Colonic mucosa (tissue), 4 donors: ENCODE measurements at regions not wholly inside any gene's neighbourhood (a gene's known extent, or its start where the extent isn't known, plus 50 kb on each side); places are given as distances from the start of the nearest gene placed in this dataset.

ENCODE experiments used
- DNase-seq: peaks from one replicate; pipeline ENCODE4 v3.0.0-alpha.2; 2020
- H3K27ac ChIP-seq: fragments of 200-600 bp; one replicate; pipeline ENCODE4 v1.8.0; 2021
- H3K27me3 ChIP-seq: fragments of 200-600 bp; one replicate; pipeline ENCODE4 v1.8.0; 2021
- H3K36me3 ChIP-seq: fragments of 200-600 bp; one replicate; pipeline ENCODE4 v1.8.0; 2021
- H3K4me1 ChIP-seq: fragments of 200-600 bp; one replicate; pipeline ENCODE4 v1.8.0; 2021; ENCODE audit warnings: mild to moderate bottlenecking
- H3K4me3 ChIP-seq: fragments of 200-600 bp; one replicate; pipeline ENCODE4 v1.8.0; 2021
- H3K9ac ChIP-seq, 2 donors: one replicate each; pipeline ENCODE4 v1.7.0; 2013; ENCODE audit warnings: control low read depth in 2 of 2, low read depth in 2 of 2, low read length in 2 of 2
- H3K9me3 ChIP-seq: fragments of 200-600 bp; one replicate; pipeline ENCODE4 v1.8.0; 2021
- intact Hi-C: fragments of 100-400 bp; cut with DNase I; formaldehyde crosslinking; loops from one replicate; pipeline ENCODE4 v1.14.1; 2022
- TF ChIP-seq, protein P1 (sequence below): fragments of 200-600 bp; IDR thresholded peaks from one replicate; pipeline ENCODE4 v1.8.0; 2022; ENCODE audit warnings: antibody characterized with exemption, mild to moderate bottlenecking
- donor health status: healthy.
- donor health status: DM: no; HTN: no; CAD: no.
- donor health status: DM: no; HTN: no; CAD: no.

DNA sequence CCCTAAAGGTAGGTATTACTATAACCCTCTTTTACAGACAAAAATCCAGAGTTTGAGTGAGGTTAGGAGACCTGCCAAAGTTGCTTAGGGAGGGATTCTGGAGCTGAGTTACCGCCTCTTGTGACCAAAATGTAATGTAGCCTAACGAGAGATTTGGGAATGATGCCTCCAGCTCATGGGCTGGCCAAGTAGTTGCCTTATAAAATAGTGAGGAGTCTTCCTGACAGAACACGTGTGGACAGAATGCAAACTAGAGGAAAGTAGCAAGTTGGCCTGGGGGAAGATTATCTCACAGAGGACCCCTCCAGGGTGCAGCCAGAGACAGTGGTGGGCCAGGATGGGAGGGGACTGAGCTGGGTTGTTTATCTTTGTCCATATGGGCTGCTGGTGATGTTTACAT is 543.7 kb upstream of the CDH11 start:
- intact Hi-C loops = no loop called here
- no peak for DNase-seq

DNA sequence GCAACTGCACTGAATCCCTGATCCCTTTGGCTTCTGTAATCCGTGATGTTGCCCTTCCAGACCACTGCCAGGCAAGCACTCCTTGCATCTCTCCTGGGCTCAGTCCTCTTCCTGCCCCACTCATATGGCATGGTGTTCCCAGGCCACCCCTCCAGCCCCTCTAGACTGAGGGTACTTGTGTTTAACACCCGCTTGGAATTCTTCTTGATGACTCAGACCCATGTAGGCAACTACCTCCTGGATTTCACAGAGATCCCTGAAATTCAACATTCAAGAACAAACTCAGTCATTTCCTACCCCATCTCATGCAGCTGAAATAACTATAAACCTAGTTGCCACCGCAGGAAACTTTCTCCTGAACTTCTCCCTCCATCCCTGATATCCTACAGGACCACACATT is 541.9 kb upstream of the CDH11 start:
- H3K9me3 ChIP-seq = no peaks in the 10 kb centered on the region
- no peak overlapping the region for H3K4me3 ChIP-seq
- H3K27ac ChIP-seq = no peak overlapping the region
- H3K4me1 ChIP-seq = no peaks in the 10 kb centered on the region
- TF ChIP-seq, protein P1, sequence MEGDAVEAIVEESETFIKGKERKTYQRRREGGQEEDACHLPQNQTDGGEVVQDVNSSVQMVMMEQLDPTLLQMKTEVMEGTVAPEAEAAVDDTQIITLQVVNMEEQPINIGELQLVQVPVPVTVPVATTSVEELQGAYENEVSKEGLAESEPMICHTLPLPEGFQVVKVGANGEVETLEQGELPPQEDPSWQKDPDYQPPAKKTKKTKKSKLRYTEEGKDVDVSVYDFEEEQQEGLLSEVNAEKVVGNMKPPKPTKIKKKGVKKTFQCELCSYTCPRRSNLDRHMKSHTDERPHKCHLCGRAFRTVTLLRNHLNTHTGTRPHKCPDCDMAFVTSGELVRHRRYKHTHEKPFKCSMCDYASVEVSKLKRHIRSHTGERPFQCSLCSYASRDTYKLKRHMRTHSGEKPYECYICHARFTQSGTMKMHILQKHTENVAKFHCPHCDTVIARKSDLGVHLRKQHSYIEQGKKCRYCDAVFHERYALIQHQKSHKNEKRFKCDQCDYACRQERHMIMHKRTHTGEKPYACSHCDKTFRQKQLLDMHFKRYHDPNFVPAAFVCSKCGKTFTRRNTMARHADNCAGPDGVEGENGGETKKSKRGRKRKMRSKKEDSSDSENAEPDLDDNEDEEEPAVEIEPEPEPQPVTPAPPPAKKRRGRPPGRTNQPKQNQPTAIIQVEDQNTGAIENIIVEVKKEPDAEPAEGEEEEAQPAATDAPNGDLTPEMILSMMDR = no peak
- intact Hi-C loops = no loop called here
- DNase-seq = no peak
- H3K36me3 ChIP-seq = no peaks in the 10 kb centered on the region
- no peaks in the 10 kb centered on the region for H3K27me3 ChIP-seq
- no peak overlapping the region for H3K9ac ChIP-seq

More for the DNA sequence above, 543.7 kb upstream of the CDH11 start:
- no peak overlapping the region for H3K27ac ChIP-seq
- no peaks in the 10 kb centered on the region for H3K9me3 ChIP-seq
- H3K27me3 ChIP-seq = no peaks in the 10 kb centered on the region
- TF ChIP-seq, protein P1 = no peak
- H3K9ac ChIP-seq = no peak overlapping the region
- no peaks in the 10 kb centered on the region for H3K4me1 ChIP-seq
- no peaks in the 10 kb centered on the region for H3K36me3 ChIP-seq
- no peak overlapping the region for H3K4me3 ChIP-seq

DNA sequence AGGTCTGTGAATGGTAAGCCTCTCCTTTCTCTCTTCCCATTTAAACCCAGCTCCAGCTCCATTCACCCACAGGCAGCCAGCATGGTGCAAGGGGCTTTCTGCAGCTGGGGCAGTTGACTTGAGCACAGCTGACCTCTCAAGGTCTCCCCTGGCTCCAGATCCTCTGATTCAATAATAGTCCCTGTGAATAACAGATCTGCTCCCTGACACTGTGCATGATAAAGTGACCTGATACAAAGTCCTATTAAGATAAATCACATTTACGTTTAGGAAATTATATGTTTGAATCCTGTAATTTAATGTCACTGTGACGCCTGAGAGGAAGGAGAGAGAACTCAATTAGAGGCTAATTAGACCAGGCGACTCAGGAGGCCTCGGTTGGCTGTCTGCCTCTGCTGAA is 540.4 kb upstream of the CDH11 start:
- intact Hi-C loops = no loop called here
- Histone ChIP-seq H3K9me3 (no peaks in the 10 kb centered on the region), H3K27ac (no peak overlapping the region), H3K36me3 (no peaks in the 10 kb centered on the region), H3K27me3 (no peaks in the 10 kb centered on the region), H3K4me1 (no peaks in the 10 kb centered on the region), H3K4me3 (no peak overlapping the region), H3K9ac (no peak overlapping the region)
- DNase-seq = no peak
- TF ChIP-seq, protein P1 = no peak

DNA sequence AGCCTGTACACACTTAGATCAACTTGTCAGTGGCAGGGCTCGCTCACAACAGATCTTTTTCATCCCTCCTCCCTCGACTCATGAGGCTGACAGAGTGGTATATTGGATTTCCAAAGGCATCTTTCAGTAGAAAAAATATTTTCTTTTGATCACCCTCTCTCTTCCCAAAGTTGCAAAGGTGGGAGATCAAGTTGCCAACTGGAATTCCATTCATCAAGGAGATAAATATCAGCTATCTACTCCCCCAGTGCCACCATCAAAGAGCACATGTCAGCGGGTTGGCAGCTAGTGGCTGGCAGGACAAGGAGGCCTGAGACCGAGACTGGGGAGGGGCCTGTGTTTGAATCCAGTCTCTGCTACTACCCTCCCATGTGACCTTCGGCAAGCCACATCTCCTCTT is 539.7 kb upstream of the CDH11 start:
- H3K4me1 ChIP-seq = no peaks in the 10 kb centered on the region

DNA sequence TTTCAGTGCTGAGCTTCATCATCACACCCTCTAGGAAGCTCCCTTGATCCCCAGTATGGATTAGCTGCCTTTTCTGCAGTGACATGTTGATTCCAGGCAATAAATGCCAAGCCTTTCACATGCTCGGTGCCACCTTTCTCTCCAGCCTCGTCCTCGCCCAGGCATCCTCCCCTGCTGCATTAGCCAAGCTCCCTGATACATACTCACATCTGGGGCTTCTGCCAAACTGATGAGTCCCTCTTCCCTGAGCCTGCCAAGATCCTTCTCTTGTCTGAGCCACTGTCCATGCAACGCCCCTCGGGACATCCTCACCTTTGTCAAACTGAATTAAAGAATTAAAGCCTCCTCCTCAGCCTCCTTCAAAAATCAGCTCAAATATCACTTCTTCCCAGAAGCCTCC is 538.5 kb upstream of the CDH11 start:
- Histone ChIP-seq H3K27me3 (no peaks in the 10 kb centered on the region), H3K36me3 (no peaks in the 10 kb centered on the region), H3K9me3 (no peaks in the 10 kb centered on the region), H3K27ac (no peak overlapping the region), H3K9ac (no peak overlapping the region), H3K4me1 (no peaks in the 10 kb centered on the region), H3K4me3 (no peak overlapping the region)
- no peak for DNase-seq
- intact Hi-C loops = no loop called here
- TF ChIP-seq, protein P1 = no peak

More for the DNA sequence above, 539.7 kb upstream of the CDH11 start:
- no peak for DNase-seq
- Histone ChIP-seq H3K27me3 (no peaks in the 10 kb centered on the region), H3K27ac (no peak overlapping the region), H3K36me3 (no peaks in the 10 kb centered on the region), H3K4me3 (no peak overlapping the region), H3K9me3 (no peaks in the 10 kb centered on the region), H3K9ac (no peak overlapping the region)
- intact Hi-C loops = no loop called here
- TF ChIP-seq, protein P1 = no peak

DNA sequence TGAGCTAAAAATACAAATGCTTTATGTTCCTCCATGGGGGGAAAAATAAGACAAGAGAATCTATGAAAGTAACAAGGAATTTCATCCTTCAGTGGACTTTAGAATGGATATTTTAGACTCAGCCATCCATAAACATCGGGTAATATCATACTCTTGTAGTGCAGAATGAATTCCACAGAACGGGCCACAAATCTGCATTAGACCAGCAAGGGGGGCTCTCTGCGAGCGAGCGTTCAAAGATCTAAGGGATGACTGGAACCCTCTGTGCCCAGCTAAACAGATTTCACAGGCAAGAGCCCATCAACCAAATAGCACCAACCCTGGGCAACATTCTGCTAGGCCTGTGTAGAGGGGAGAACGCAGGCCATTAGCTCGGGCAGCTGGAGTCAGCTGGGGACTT is 537.9 kb upstream of the CDH11 start:
- TF ChIP-seq, protein P1 = no peak
- no peak overlapping the region for H3K9ac ChIP-seq
- H3K4me1 ChIP-seq = no peaks in the 10 kb centered on the region
- H3K4me3 ChIP-seq = no peak overlapping the region
- intact Hi-C loops = no loop called here
- H3K36me3 ChIP-seq = no peaks in the 10 kb centered on the region
- H3K27me3 ChIP-seq = no peaks in the 10 kb centered on the region
- no peaks in the 10 kb centered on the region for H3K9me3 ChIP-seq
- H3K27ac ChIP-seq = no peak overlapping the region
- no peak for DNase-seq
